ENCODE measurements at regions not wholly inside any gene's neighbourhood (a gene's known extent, or its start where the extent isn't known, plus 50 kb on each side); places are given as distances from the start of the nearest gene placed in this dataset.

- H3K36me3 ChIP-seq (ENCODE audit: control insufficient read depth, low read length), result no peaks in the 10 kb centered on the region
- H3K9me2 ChIP-seq (replicated peaks; ENCODE audit: control insufficient read depth, low read length), result no peaks in the 10 kb centered on the region
- no peak for TF ChIP-seq EZH2phosphoT487 (IDR thresholded peaks at IDR 0.05; ENCODE audit: borderline replicate concordance, low read length)
- no peak overlapping the region for H3K27ac ChIP-seq (ENCODE audit: low read depth, low read length)
- no peaks in the 10 kb centered on the region for H3K9me3 ChIP-seq (ENCODE audit: control insufficient read depth, insufficient read depth, low read length)
- H4K20me1 ChIP-seq (ENCODE audit: control insufficient read depth, insufficient read depth, low read depth, low read length), result no peaks in the 10 kb centered on the region
- no peaks in the 10 kb centered on the region for H3K4me1 ChIP-seq (ENCODE audit: control insufficient read depth, low read length)
- no peak overlapping the region for H3K4me2 ChIP-seq (ENCODE audit: low read length)
- no peak overlapping the region for H3K4me3 ChIP-seq (ENCODE audit: low read length)
- no peaks in the 10 kb centered on the region for H3K79me2 ChIP-seq (ENCODE audit: control insufficient read depth, low read length)
- no peaks in the 10 kb centered on the region for H3K27me3 ChIP-seq (ENCODE audit: control insufficient read depth, low read length)
- no peaks in the 10 kb centered on the region for H3F3A ChIP-seq (ENCODE audit: control insufficient read depth, insufficient read depth)
These were observed 1150.8 kb upstream of the CDH6 start for GRCh38 chr5:30042677-30043076.

- H3K27me3 ChIP-seq (ENCODE audit: control insufficient read depth, low read length), result no peaks in the 10 kb centered on the region
- H3K4me2 ChIP-seq (ENCODE audit: low read length), result no peak overlapping the region
- no peaks in the 10 kb centered on the region for H3K36me3 ChIP-seq (ENCODE audit: control insufficient read depth, low read length)
- H3K27ac ChIP-seq (ENCODE audit: low read depth, low read length), result no peak overlapping the region
- no peaks in the 10 kb centered on the region for H3K9me3 ChIP-seq (ENCODE audit: control insufficient read depth, insufficient read depth, low read length)
- H3K79me2 ChIP-seq (ENCODE audit: control insufficient read depth, low read length), result no peaks in the 10 kb centered on the region
- H4K20me1 ChIP-seq (ENCODE audit: control insufficient read depth, insufficient read depth, low read depth, low read length), result no peaks in the 10 kb centered on the region
- H3K9me2 ChIP-seq (replicated peaks; ENCODE audit: control insufficient read depth, low read length), result no peaks in the 10 kb centered on the region
- TF ChIP-seq EZH2phosphoT487 (IDR thresholded peaks at IDR 0.05; ENCODE audit: borderline replicate concordance, low read length) (no peak), CTCF (IDR thresholded peaks at IDR 0.05; ENCODE audit: low read depth, low read length, poor library complexity, severe bottlenecking) (no peak)
- no peaks in the 10 kb centered on the region for H3K4me1 ChIP-seq (ENCODE audit: control insufficient read depth, low read length)
- no peaks in the 10 kb centered on the region for H3F3A ChIP-seq (ENCODE audit: control insufficient read depth, insufficient read depth)
- H3K4me3 ChIP-seq (ENCODE audit: low read length), result no peak overlapping the region
These were observed 1151.6 kb upstream of the CDH6 start for GRCh38 chr5:30041831-30042385.

GRCh38 chr5:30041291-30041690 is 1152.2 kb upstream of the CDH6 start:
- Histone ChIP-seq H3K4me1 (ENCODE audit: control insufficient read depth, low read length) (no peaks in the 10 kb centered on the region), H3K4me2 (ENCODE audit: low read length) (no peak overlapping the region), H3K27ac (ENCODE audit: low read depth, low read length) (no peak overlapping the region), H3K9me3 (ENCODE audit: control insufficient read depth, insufficient read depth, low read length) (no peaks in the 10 kb centered on the region), H3K9me2 (replicated peaks; ENCODE audit: control insufficient read depth, low read length) (no peaks in the 10 kb centered on the region), H4K20me1 (ENCODE audit: control insufficient read depth, insufficient read depth, low read depth, low read length) (no peaks in the 10 kb centered on the region), H3K4me3 (ENCODE audit: low read length) (no peak overlapping the region), H3K27me3 (ENCODE audit: control insufficient read depth, low read length) (no peaks in the 10 kb centered on the region), H3F3A (ENCODE audit: control insufficient read depth, insufficient read depth) (no peaks in the 10 kb centered on the region), H3K36me3 (ENCODE audit: control insufficient read depth, low read length) (no peaks in the 10 kb centered on the region), H3K79me2 (ENCODE audit: control insufficient read depth, low read length) (no peaks in the 10 kb centered on the region)
- TF ChIP-seq EZH2phosphoT487 (IDR thresholded peaks at IDR 0.05; ENCODE audit: borderline replicate concordance, low read length) (no peak), CTCF (IDR thresholded peaks at IDR 0.05; ENCODE audit: low read depth, low read length, poor library complexity, severe bottlenecking) (no peak)

GRCh38 chr5:30040488-30041118 is 1152.9 kb upstream of the CDH6 start:
- Histone ChIP-seq H3K4me1 (ENCODE audit: control insufficient read depth, low read length) (no peaks in the 10 kb centered on the region), H3K4me3 (ENCODE audit: low read length) (no peak overlapping the region), H3K79me2 (ENCODE audit: control insufficient read depth, low read length) (no peaks in the 10 kb centered on the region), H3F3A (ENCODE audit: control insufficient read depth, insufficient read depth) (no peaks in the 10 kb centered on the region), H3K9me2 (replicated peaks; ENCODE audit: control insufficient read depth, low read length) (no peaks in the 10 kb centered on the region), H3K4me2 (ENCODE audit: low read length) (no peak overlapping the region), H4K20me1 (ENCODE audit: control insufficient read depth, insufficient read depth, low read depth, low read length) (no peaks in the 10 kb centered on the region), H3K9me3 (ENCODE audit: control insufficient read depth, insufficient read depth, low read length) (no peaks in the 10 kb centered on the region), H3K36me3 (ENCODE audit: control insufficient read depth, low read length) (no peaks in the 10 kb centered on the region), H3K27me3 (ENCODE audit: control insufficient read depth, low read length) (no peaks in the 10 kb centered on the region), H3K27ac (ENCODE audit: low read depth, low read length) (no peak overlapping the region)
- TF ChIP-seq EZH2phosphoT487 (IDR thresholded peaks at IDR 0.05; ENCODE audit: borderline replicate concordance, low read length), result no peak
- peak; percentile 79 for TF ChIP-seq CTCF (IDR thresholded peaks at IDR 0.05; ENCODE audit: low read depth, low read length, poor library complexity, severe bottlenecking)
